ENCODE measurements at regions not wholly inside any gene's neighbourhood (a gene's known extent, or its start where the extent isn't known, plus 50 kb on each side); places are given as distances from the start of the nearest gene placed in this dataset.

GRCh38 chr18:56414357-56414756, 224.0 kb downstream of the TXNL1 start:
- Mint-ChIP-seq H3K27ac (no peak overlapping the region), H3K9me3 (peaks cover 9 to 15% of the 10 kb centered on the region in 2 donors), H3K27me3 (ENCODE audit: low read depth in 2 of 2) (no peaks in the 10 kb centered on the region), H3K4me3 (no peak overlapping the region), H3K36me3 (no peaks in the 10 kb centered on the region), H3K4me1 (no peaks in the 10 kb centered on the region)
- DNase-seq = no peak
- H3K4me3 ChIP-seq (ENCODE audit: low read length) = no peak overlapping the region
- ATAC-seq = no peak
- H3K27me3 ChIP-seq (ENCODE audit: control insufficient read depth, insufficient read depth, low read length) = no peaks in the 10 kb centered on the region
- H3K9me3 ChIP-seq (ENCODE audit: control insufficient read depth, insufficient read depth, low read length) = no peaks in the 10 kb centered on the region
- 93% methylated on average over 2 of the region's 2 CpGs for WGBS (ENCODE audit: insufficient coverage)
- H3K36me3 ChIP-seq (ENCODE audit: control insufficient read depth, insufficient read depth, low read length) = no peaks in the 10 kb centered on the region
- H3K27ac ChIP-seq (ENCODE audit: low read length) = no peak overlapping the region
- intact Hi-C loops (cut with micrococcal nuclease) = no loop called here
- TF ChIP-seq, protein P1, sequence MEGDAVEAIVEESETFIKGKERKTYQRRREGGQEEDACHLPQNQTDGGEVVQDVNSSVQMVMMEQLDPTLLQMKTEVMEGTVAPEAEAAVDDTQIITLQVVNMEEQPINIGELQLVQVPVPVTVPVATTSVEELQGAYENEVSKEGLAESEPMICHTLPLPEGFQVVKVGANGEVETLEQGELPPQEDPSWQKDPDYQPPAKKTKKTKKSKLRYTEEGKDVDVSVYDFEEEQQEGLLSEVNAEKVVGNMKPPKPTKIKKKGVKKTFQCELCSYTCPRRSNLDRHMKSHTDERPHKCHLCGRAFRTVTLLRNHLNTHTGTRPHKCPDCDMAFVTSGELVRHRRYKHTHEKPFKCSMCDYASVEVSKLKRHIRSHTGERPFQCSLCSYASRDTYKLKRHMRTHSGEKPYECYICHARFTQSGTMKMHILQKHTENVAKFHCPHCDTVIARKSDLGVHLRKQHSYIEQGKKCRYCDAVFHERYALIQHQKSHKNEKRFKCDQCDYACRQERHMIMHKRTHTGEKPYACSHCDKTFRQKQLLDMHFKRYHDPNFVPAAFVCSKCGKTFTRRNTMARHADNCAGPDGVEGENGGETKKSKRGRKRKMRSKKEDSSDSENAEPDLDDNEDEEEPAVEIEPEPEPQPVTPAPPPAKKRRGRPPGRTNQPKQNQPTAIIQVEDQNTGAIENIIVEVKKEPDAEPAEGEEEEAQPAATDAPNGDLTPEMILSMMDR (IDR thresholded peaks at IDR 0.05) = no peak
- no peaks in the 10 kb centered on the region for H3K4me1 ChIP-seq (ENCODE audit: control insufficient read depth, insufficient read depth, low read length)

DNA sequence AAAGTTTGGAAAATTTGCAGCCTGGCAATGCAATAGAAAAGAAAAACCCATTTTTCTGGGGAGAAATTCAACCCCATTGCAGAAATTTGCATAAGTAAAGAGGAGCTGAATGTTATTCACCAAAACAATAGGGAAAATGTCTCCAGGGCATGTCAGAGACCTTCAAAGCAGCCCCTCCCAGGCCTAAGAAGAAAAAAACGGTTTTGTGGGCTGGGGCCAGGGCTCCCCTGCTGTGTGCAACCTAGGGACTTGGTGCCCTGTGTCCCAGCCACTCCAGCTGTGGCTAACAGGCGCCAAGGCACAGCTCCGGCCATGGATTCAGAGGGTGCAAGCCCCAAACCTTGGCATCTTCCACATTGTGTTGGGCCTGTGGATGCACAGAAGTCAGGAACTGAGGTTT, 224.5 kb downstream of the TXNL1 start:
- no peaks in the 10 kb centered on the region for H3K36me3 ChIP-seq (ENCODE audit: control insufficient read depth, insufficient read depth, low read length)
- no peak for DNase-seq
- no peaks in the 10 kb centered on the region for H3K27me3 Mint-ChIP-seq (ENCODE audit: low read depth in 2 of 2)

GRCh38 chr18:56412951-56413350, 225.4 kb downstream of the TXNL1 start:
- no peak for DNase-seq
- no peaks in the 10 kb centered on the region for H3K4me1 Mint-ChIP-seq
- H3K27me3 Mint-ChIP-seq (ENCODE audit: low read depth in 2 of 2) = no peaks in the 10 kb centered on the region
- no peak overlapping the region for H3K4me3 Mint-ChIP-seq
- no peak for ATAC-seq
- no peaks in the 10 kb centered on the region for H3K27me3 ChIP-seq (ENCODE audit: control insufficient read depth, insufficient read depth, low read length)
- peaks cover 6 to 9% of the 10 kb centered on the region in 2 donors for H3K9me3 Mint-ChIP-seq
- WGBS (ENCODE audit: insufficient coverage) = 78% methylated on average over 1 of the region's 1 CpG
- intact Hi-C loops (cut with micrococcal nuclease) = no loop called here
- no peaks in the 10 kb centered on the region for H3K4me1 ChIP-seq (ENCODE audit: control insufficient read depth, insufficient read depth, low read length)
- no peaks in the 10 kb centered on the region for H3K36me3 ChIP-seq (ENCODE audit: control insufficient read depth, insufficient read depth, low read length)
- no peaks in the 10 kb centered on the region for H3K36me3 Mint-ChIP-seq
- H3K27ac Mint-ChIP-seq = no peak overlapping the region
- H3K27ac ChIP-seq (ENCODE audit: low read length) = no peak overlapping the region
- TF ChIP-seq, protein P1 (IDR thresholded peaks at IDR 0.05) = no peak
- no peak overlapping the region for H3K4me3 ChIP-seq (ENCODE audit: low read length)
- no peaks in the 10 kb centered on the region for H3K9me3 ChIP-seq (ENCODE audit: control insufficient read depth, insufficient read depth, low read length)

More for the DNA sequence above, 224.5 kb downstream of the TXNL1 start:
- intact Hi-C loops (cut with micrococcal nuclease) = no loop called here
- TF ChIP-seq, protein P1 (IDR thresholded peaks at IDR 0.05) = no peak
- Mint-ChIP-seq H3K4me3 (no peak overlapping the region), H3K27ac (no peak overlapping the region), H3K4me1 (no peaks in the 10 kb centered on the region), H3K9me3 (peaks cover 9 to 13% of the 10 kb centered on the region in 2 donors), H3K36me3 (no peaks in the 10 kb centered on the region)
- Histone ChIP-seq H3K27me3 (ENCODE audit: control insufficient read depth, insufficient read depth, low read length) (no peaks in the 10 kb centered on the region), H3K4me3 (ENCODE audit: low read length) (no peak overlapping the region), H3K27ac (ENCODE audit: low read length) (no peak overlapping the region), H3K4me1 (ENCODE audit: control insufficient read depth, insufficient read depth, low read length) (no peaks in the 10 kb centered on the region), H3K9me3 (ENCODE audit: control insufficient read depth, insufficient read depth, low read length) (no peaks in the 10 kb centered on the region)
- WGBS (ENCODE audit: insufficient coverage) = 65% methylated on average over 3 of the region's 3 CpGs
- ATAC-seq = no peak

DNA sequence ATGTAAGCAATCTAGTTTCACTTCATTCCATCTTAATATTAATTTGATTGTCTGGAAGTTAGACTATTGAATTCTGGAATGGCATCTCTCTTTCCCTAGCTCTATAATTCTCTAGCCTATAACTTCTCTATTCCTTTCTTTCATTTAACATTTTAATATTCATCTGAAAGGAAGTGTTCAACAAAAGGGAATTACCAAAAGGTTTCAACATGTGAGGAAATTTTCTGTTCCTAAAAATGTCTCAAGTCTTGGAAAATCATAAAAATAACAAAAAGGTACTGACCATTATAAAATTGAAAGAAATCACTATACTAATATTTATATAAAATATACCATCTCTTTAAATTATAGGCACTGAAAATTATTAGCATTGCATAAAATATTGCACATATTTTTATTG, 228.7 kb downstream of the TXNL1 start:
- intact Hi-C loops (cut with micrococcal nuclease) = no loop called here
- Mint-ChIP-seq H3K4me1 (no peaks in the 10 kb centered on the region), H3K4me3 (no peak overlapping the region), H3K9me3 (peaks cover 0 to 6% of the 10 kb centered on the region in 2 donors), H3K36me3 (no peaks in the 10 kb centered on the region), H3K27me3 (ENCODE audit: low read depth in 2 of 2) (peaks cover 0 to 4% of the 10 kb centered on the region in 2 donors), H3K27ac (no peak overlapping the region)
- Histone ChIP-seq H3K27me3 (ENCODE audit: control insufficient read depth, insufficient read depth, low read length) (no peaks in the 10 kb centered on the region), H3K4me1 (ENCODE audit: control insufficient read depth, insufficient read depth, low read length) (no peaks in the 10 kb centered on the region), H3K27ac (ENCODE audit: low read length) (no peak overlapping the region), H3K4me3 (ENCODE audit: low read length) (no peak overlapping the region), H3K9me3 (ENCODE audit: control insufficient read depth, insufficient read depth, low read length) (no peaks in the 10 kb centered on the region), H3K36me3 (ENCODE audit: control insufficient read depth, insufficient read depth, low read length) (no peaks in the 10 kb centered on the region)
- no peak for DNase-seq
- TF ChIP-seq, protein P1 (IDR thresholded peaks at IDR 0.05) = no peak
- no peak for ATAC-seq
